HG02840 (cell line): ENCODE measurements at regions not wholly inside any gene's neighbourhood (a gene's known extent, or its start where the extent isn't known, plus 50 kb on each side); places are given as distances from the start of the nearest gene placed in this dataset.
"Not testable (repeated sequence)": the region's sequence is repeated elsewhere in the genome, so short reads cannot be mapped to it uniquely, and the experiment has no call there.

Experiments
- ATAC-seq: cut with Tn5 transposase; IDR thresholded peaks from one replicate; pipeline ENCODE4 v1.9.1; 2021; ENCODE audit warnings: mild to moderate bottlenecking, moderate library complexity, moderate number of reproducible peaks; ENCODE audit not compliant: unreplicated experiment, low FRiP score

DNA sequence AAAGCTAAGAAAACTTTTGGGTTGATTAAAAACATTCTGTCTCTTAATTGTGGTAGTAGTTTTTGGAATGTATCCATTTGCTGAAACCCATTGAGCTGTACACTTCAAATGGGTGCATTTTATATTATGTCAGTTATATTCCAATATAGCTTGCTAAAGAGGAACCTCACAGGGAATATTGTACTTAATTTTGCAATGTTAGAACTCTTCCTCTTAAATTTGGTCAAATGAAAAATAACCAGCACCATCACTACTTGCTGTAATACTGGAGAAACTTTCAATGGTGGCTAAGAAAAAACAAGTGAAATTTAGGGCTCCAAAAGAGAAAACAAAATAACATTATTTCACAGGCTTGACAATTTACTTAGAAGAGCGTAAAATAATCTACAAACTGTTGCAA, 651.5 kb downstream of the MAFB start:
- ATAC-seq, result no peak

DNA sequence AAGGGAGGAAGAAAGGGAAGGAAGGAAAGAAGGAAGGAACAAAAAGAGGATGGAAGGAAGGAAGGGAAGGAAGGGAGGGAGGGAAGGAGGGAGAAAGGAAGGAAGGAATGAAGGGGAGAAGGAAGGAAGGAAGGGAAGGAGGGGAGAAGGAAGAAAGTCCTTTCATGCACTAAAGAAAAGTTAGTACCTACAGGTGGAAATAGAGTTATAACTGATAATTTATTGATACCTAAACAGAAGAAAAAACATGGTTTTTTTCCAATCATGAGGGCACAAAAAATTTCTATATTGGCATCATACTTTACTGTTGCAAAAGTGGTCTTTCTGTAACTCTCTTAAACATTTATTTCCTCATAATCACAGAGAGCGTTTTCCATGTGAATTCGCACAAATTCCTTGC, 659.4 kb downstream of the MAFB start:
- no peak for ATAC-seq

DNA sequence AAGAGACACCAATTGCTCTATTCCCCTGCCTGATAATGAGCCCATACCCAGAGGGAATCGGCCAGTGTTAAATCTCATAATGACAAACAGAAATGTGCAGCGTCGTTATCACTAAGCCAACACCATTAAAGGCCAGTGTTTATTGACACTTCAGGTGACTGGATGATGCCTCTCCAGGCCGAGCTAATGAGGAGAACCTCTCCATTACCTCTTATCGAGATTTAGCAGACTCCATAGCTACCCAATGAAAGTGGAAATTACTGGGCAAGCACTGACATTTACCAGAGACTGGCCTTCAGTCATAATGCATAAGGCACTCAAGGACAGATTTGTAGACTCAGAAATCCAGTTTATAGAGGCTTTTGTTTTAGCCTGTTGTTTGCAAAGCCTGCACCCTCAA, 669.5 kb downstream of the MAFB start:
- ATAC-seq, result no peak

DNA sequence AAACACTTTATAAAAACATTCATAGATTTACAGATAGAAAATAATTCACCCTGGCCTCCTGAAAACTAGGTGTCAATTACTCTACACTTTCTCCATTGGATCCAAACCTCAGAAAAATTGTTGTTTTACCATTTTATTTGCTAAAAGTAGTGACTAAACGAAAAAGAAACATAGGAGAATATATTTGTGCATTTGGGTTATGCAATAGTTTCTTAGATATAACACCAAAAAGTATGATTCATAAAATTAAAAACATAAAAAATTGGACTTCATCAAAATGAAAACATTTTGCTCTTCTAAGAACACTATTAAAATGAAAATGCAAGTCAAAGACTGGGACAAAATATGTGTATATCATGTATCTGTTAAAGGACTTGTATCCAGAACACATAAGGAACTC, 671.3 kb downstream of the MAFB start:
- ATAC-seq, result no peak

DNA sequence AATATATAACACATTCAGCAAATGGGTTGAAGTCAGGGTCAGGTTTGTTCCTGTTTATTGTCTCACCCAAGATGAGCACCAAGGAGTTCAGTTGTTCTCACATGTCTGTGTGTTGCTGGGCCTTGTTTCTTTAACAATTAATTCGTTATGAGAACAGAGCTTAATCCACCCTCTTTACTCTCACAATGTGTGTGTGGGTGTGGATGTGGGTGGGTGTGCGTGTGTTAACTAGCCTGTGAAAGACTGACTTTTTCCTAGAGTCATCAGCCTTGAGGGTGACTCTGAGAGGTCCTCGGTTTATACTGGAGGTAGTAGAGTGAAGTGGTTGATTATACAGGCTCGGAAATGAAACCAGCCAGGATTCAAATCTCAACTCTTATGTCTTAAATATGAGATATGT, 672.1 kb downstream of the MAFB start:
- no peak for ATAC-seq

DNA sequence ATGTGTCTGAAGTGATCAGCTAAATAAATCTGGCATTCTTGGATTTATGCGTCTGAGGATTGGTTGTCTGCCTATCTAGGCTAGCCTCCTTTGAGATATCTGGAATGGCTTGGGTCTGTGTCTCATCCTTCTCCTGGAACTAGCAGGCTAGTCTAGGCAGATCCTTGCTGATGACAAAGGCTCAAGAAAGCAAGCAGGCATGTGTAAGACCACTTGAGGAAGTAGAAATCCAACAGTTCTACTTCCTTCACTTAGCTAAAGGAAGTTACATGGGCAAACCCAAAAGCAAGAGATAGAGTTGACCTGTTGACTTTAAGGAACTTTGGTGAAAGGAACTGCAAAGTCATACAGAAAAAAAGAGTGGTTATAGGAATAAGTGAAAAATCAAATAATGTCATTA, 672.6 kb downstream of the MAFB start:
- no peak for ATAC-seq

DNA sequence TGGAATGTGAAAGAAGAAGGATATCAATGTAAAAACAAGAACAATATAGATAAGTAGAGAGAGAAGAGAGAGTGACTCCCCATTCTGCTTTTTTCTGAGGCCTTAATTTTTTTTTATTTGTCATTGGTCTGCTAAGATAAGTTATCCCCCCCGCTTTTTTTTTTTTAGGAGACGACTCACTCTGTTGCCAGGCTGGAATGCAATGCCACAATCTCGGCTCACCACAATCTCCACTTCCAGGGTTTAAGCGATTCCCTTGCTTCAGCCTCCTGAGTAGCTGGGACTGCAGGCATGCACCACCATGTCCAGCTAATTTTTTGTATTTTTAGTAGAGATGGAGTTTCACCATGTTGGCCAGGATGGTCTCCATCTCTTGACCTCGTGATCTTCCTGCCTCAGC, 677.0 kb downstream of the MAFB start:
- not testable (repeated sequence) for ATAC-seq

DNA sequence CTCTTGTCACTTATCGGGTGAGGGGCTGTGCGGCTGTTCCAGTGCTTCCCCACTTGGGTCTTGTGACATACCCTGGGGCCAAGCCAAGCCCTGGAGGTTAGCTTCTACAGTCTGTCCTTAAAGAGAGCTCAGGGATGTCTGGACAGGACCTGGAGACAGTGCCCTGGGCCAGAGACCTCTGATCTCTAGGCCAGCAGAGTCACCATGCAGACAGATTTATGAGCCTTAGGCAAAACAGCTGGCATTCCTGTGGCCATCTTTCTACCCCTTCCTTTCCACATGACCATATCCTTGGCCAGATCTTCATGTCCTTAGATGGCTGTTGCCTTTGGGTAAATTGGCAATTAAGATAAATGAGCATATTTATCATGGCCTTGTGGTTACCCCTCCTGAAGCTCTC, 678.6 kb downstream of the MAFB start:
- no peak for ATAC-seq

DNA sequence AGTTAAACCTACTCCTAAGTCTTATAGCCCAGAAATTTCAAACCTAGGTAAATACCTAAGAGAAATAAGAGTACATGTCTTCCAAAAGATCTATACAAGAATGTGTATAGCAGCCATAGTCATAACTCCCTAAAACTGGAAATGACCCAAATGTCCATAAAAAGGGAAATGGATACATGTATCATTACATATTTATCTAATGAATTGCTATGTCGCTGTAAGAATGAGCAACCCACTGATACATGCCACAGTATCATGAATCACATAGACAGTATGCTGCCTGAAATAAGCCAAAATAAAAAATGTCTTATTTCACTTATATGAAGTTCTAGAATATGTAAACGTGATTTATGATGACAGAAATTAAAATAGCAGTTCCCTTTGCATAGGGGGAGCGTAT, 679.5 kb downstream of the MAFB start:
- ATAC-seq, result no peak

DNA sequence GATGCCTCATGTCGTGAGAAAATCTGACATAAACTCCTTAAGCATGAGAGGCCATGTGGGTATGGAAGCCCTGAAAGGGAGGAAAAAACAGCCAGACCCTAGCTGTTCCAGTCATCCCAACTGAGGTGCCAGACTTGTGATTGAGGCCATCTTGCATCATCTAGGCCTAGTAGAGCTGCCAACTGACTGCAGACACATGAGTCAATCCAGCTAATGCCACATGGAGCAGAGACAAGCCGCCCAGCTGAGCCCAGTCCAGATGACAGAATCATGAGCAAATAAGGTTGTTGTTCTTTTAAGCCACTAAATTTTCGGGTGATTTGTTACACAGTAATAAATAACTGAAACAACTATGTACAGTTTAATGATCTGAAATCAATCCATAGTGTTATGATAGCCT, 680.9 kb downstream of the MAFB start:
- ATAC-seq, result no peak

DNA sequence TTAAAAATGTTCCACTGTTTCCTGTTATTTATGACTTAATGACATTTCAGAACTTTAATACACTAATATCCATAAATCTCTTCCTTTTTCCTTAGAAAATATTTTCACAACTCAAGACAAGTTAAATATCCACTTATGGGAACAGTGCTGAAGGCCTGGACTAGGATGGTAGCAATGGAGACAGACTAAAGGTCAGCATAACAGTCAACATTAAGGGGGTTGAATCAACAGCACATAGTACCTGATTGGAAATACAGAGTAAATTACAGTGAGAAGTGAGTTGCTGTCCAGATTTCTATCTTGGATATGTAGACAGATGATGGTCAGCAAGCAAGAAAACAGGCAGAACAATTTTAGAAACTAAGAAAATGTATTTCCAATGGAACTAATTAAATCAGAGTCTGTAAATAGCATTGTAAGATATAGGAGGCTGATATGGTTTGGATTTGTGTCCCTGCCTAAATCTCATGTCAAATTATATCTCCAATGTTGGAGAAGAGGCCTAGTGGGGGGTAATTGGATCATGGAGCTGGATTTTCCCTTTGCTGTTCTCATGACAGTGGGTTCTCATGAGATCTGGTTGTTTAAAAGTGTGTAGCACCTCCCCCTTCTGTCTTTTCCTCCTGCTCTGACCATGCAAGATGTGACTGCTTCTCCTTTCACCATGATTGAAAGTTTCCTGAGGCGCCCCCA, 682.7 kb downstream of the MAFB start:
- no peak for ATAC-seq

DNA sequence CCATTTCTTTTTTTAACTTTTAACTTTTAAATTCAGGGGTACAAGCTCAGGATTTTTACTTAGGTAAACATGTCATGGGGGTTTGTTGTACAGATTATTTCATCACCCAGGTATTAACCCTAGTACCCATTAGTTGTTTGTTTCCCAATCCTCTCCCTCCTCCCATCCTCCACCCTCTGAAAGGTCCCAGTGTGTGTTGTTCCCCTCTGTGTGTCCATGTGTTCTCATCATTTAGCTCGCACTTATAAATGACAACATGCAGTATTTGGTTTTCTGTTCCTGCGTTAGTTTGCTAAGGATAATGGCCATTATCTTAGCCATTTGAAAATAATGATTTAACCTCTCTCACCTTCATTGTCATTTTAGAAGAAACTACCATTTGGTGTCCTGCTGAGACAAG, 684.9 kb downstream of the MAFB start:
- not testable (repeated sequence) for ATAC-seq

DNA sequence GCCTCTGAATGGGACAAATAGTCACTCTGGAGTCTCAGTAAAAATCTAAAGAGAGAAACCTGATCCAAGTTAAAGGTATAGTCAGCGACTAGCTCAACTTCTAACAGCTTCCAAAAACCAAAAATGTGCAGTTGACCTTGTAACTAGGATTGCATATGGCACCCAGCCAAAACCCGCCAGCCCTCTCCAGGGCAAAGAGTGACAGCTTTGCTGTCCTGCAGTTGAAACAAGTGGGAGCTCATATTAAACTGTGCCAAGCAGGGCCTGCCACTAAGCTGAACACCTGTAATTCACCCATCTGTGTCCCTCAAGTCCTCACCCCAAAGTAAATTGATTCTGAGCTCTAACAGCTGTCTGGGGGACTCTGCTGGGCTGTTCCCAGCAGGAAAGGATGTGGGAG, 695.3 kb downstream of the MAFB start:
- no peak for ATAC-seq

DNA sequence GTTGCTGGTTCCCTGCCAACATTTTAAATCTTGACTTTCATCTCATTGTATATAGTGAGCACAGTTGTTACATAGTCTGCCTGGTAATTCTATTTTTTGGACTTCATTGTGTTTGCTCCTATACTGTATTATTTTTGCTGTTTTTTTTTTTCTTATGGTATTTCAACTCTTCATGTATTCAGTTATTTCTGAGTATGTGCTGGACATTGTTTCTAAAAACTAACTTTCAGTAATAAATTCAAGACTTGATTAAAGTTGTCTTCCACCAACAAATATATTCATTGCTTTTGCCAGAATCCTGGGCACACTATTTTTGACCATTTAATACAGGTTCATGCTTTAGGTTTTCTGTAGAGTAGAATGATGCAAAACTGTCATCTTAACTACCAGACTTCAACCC, 698.3 kb downstream of the MAFB start:
- ATAC-seq, result no peak

DNA sequence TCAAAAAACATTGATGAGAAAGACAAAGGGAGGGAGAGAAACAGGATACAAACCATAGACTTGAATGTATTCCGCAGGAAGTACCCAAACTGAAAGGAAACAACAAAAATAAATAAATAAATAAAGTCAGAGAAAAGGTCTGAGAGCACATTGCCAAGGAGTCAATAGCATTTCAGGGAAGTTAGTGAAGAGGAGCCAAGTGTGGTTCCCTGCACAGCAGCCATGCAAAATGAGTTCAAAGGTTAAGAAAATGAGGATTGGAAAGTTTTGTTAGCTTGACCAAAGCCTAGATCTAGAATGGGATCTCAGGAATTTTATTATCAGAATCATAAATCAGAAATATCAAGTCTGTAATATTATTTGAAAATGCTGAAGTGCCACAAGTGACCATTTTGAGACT, 700.0 kb downstream of the MAFB start:
- ATAC-seq, result no peak

DNA sequence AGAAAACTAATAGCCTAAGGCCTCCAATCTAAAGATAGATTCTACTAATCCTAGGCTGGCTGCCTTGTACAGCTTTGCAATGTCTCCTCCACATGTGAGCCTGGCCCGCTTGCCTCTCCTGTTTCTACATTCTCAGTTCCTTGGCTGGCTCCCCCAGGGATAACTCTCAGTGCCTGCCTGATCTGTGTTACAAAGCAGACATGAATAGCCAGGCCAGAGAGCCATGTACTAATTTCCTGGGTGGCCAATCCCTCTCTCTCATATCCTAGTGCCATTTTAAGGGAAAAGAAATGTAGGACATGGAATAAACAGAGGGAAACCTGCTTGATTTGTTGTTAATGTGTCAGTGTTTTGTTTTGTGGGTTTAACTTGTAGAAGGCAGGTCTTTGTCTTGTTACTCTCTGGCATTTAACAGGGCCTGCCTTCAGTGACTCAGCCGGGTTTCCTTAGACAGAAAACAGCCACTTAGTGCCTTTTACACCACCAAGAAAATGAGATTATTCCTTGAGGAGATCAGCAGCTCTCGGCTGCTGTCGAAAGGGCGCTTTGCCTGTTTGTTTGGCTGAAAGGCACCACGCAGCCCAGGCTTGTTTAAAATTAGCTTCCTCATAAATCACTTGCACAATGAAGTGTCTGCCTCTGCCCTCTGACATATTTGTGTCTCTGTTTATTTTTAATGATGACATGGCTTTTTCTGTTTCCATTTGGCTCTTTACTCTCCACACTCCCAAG, 702.7 kb downstream of the MAFB start:
- ATAC-seq, result no peak

DNA sequence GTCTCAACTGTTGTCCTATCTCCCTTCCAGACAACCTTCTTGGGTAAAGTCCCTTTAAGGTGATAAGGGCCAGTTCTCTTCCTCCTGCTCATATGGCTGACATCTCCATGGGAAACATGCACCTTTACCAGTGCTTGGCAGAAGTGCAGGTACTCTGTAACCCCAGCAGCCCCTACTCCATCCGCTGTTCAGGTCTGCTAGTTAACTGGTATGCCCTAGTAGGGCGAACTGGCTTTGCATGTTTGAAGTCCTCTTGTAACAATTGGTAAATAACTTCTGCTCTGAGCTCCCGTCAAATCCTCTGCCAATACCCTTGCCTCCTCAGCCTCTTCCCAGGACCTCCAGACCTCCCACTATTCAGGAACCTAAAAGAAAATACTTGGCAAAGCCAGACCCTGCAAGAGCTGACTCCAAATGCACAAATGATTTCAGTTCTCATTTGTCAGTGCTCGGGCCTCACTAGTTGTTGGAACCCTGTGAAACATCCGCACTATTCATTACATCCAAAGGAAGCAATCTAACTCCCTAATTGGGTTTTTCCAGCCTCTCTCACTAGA, 703.7 kb downstream of the MAFB start:
- no peak for ATAC-seq

DNA sequence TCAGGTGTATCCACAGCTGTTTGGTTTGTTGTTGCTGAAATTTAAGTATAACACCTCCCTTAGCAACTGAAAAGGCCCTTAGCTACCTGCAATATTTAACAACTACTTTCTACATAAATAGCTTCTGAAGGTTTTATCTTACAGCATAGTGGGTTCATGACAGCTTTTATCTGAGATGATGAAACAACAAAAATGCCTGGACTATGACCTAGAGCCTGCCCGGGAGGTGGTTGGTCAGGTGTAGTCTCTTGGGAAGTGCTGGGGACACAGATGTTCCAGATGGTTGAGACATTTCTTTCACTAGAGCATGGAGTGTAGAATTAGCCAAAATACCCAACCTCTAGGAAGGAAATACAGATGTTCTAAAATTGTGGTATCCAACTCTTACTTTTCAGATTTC, 705.4 kb downstream of the MAFB start:
- no peak for ATAC-seq

DNA sequence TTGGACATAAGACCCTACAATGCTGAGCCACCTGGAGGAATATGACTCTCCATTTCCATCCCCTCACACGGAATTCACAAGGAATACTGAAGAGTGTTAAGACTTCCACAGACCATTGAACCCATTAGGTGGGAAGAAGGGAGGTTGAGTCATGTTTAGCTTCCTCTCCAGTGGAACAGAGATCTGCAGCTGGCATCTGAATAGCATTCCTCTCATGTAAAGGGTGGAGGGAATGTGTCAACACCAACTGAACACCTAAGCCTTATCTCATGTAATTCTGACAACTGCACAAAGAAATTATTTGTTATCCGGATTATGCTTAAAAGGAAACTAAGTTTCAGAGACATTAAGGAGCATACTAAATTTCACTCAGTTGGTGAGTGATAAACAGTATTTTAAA, 705.9 kb downstream of the MAFB start:
- no peak for ATAC-seq

DNA sequence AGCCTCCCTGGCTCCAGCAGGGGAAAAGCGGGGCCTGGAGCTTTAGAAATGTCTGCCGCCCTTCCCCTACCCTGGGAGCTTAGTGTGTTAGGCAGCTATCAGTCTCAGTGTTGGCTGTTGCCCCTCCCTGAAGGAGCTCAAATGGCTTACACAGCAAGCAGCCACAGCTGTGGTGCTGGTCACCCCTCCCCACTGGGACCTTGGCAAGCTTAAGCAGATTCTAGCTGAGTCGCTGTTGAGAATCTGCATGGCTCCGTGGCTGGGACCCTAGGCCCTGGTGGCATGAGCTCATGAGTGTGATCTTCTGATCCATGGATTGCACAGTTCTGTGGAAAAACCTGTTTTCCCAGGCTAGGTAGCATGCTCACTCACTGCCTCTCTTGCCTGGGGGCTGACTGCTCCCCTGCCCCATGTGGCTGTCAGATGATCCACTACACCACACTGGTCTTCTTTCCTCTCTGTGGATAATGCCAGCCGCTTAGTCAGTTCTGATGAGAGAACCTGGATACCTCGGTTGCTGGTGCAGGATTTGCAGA, 714.0 kb downstream of the MAFB start:
- ATAC-seq, result no peak

DNA sequence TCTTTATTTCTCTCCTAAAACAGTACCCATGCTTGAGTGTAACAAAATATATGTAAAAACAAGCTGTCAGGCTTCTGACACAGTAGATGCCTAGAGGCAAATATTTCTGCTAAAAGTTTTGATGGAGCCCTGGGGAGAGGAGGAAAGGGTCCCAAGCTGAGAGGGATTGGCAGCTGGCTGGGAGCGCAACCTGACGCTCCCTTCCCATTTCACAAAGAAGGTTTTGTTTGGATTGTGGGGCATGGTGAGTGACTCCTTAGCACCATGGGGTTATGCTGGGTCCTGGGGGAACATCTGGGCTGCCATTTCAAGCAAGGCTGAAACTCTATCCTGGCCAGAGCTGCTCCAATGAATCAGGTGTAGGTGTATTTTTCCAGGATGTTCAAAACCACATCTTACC, 720.5 kb downstream of the MAFB start:
- ATAC-seq, result no peak

DNA sequence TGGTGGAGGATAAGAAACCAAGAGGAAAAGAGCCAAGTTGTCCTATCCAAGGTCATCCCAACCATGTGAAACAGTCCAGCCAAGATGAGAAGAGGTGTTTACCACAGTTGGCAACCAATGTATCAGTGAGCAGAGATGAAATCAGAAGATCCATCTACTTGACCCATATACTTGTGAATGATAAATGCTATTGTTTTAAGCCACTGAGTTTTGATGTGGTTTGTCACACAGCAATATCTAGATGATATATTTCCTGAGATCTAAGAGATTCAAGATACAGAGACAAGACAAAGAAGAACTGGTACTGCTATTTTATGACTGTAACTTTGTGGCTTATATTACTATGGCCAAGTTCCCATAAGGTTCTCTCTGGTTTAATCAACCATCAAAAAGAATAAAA, 721.2 kb downstream of the MAFB start:
- no peak for ATAC-seq
